Progenitor cell of endocrine pancreas (in vitro differentiated cells): ENCODE measurements at regions not wholly inside any gene's neighbourhood (a gene's known extent, or its start where the extent isn't known, plus 50 kb on each side); places are given as distances from the start of the nearest gene placed in this dataset.

ENCODE experiments used
- DNase-seq: peaks from one replicate; pipeline ENCODE4 v3.0.0; 2021; ENCODE audit warnings: low spot score; ENCODE audit not compliant: unreplicated experiment
- H3K27ac Mint-ChIP-seq: 2 replicates; pipeline ENCODE4 v1.8.0; 2021; ENCODE audit warnings: mild to moderate bottlenecking, moderate library complexity, mixed read lengths
- H3K27me3 Mint-ChIP-seq: 2 replicates; pipeline ENCODE4 v1.8.0; 2021; ENCODE audit warnings: mixed read lengths
- H3K36me3 Mint-ChIP-seq: 2 replicates; pipeline ENCODE4 v1.8.0; 2022; ENCODE audit warnings: mixed read lengths; ENCODE audit not compliant: insufficient read depth
- H3K4me1 Mint-ChIP-seq: 2 replicates; pipeline ENCODE4 v1.8.0; 2021; ENCODE audit warnings: low read depth, mixed read lengths
- H3K4me3 Mint-ChIP-seq: 2 replicates; pipeline ENCODE4 v1.8.0; 2021; ENCODE audit warnings: low read depth, mild to moderate bottlenecking, moderate library complexity, mixed read lengths
- H3K9me3 Mint-ChIP-seq: 2 replicates; pipeline ENCODE4 v1.8.0; 2021; ENCODE audit warnings: low read depth, mixed read lengths
- CTCF ChIP-seq: fragments of 200-600 bp; sonication (generic); IDR thresholded peaks from one replicate; pipeline ENCODE4 v1.5.0; 2021; ENCODE audit warnings: antibody characterized with exemption, mild to moderate bottlenecking; ENCODE audit not compliant: unreplicated experiment

- no peak for TF ChIP-seq CTCF
- Mint-ChIP-seq H3K4me1 (no peaks in the 10 kb centered on the region), H3K36me3 (no peaks in the 10 kb centered on the region), H3K9me3 (peaks cover 23% of the 10 kb centered on the region), H3K27ac (no peak overlapping the region), H3K4me3 (no peak overlapping the region), H3K27me3 (no peaks in the 10 kb centered on the region)
- no peak for DNase-seq
These were observed 156.8 kb downstream of the NXNL2 start for GRCh38 chr9:88691811-88692210.

GRCh38 chr9:88692827-88693226 is 157.8 kb downstream of the NXNL2 start:
- H3K4me1 Mint-ChIP-seq = no peaks in the 10 kb centered on the region
- H3K9me3 Mint-ChIP-seq = peaks cover 23% of the 10 kb centered on the region
- DNase-seq = no peak
- H3K36me3 Mint-ChIP-seq = no peaks in the 10 kb centered on the region
- no peak for TF ChIP-seq CTCF
- no peak overlapping the region for H3K4me3 Mint-ChIP-seq
- H3K27ac Mint-ChIP-seq = no peak overlapping the region
- peaks cover 4% of the 10 kb centered on the region for H3K27me3 Mint-ChIP-seq

- H3K9me3 Mint-ChIP-seq = peaks cover 13% of the 10 kb centered on the region
- no peak overlapping the region for H3K4me3 Mint-ChIP-seq
- no peak for TF ChIP-seq CTCF
- peaks cover 6% of the 10 kb centered on the region for H3K27me3 Mint-ChIP-seq
- no peaks in the 10 kb centered on the region for H3K36me3 Mint-ChIP-seq
- H3K4me1 Mint-ChIP-seq = no peaks in the 10 kb centered on the region
- DNase-seq = no peak
- H3K27ac Mint-ChIP-seq = no peak overlapping the region
These were observed 159.6 kb downstream of the NXNL2 start for GRCh38 chr9:88694625-88695024.

GRCh38 chr9:88696501-88696900 is 161.5 kb downstream of the NXNL2 start:
- H3K27ac Mint-ChIP-seq = no peak overlapping the region
- no peaks in the 10 kb centered on the region for H3K36me3 Mint-ChIP-seq
- no peaks in the 10 kb centered on the region for H3K4me1 Mint-ChIP-seq
- no peak for DNase-seq
- peaks cover 8% of the 10 kb centered on the region for H3K9me3 Mint-ChIP-seq
- H3K4me3 Mint-ChIP-seq = no peak overlapping the region
- no peak for TF ChIP-seq CTCF
- peaks cover 6% of the 10 kb centered on the region for H3K27me3 Mint-ChIP-seq

- H3K4me1 Mint-ChIP-seq = no peaks in the 10 kb centered on the region
- H3K4me3 Mint-ChIP-seq = no peak overlapping the region
- H3K27me3 Mint-ChIP-seq = peaks cover 6% of the 10 kb centered on the region
- no peak for TF ChIP-seq CTCF
- no peaks in the 10 kb centered on the region for H3K36me3 Mint-ChIP-seq
- no peak overlapping the region for H3K27ac Mint-ChIP-seq
- peaks cover 5% of the 10 kb centered on the region for H3K9me3 Mint-ChIP-seq
- no peak for DNase-seq
These were observed 162.9 kb downstream of the NXNL2 start for GRCh38 chr9:88697764-88698432.
